ENCODE measurements at regions not wholly inside any gene's neighbourhood (a gene's known extent, or its start where the extent isn't known, plus 50 kb on each side); places are given as distances from the start of the nearest gene placed in this dataset.

DNA sequence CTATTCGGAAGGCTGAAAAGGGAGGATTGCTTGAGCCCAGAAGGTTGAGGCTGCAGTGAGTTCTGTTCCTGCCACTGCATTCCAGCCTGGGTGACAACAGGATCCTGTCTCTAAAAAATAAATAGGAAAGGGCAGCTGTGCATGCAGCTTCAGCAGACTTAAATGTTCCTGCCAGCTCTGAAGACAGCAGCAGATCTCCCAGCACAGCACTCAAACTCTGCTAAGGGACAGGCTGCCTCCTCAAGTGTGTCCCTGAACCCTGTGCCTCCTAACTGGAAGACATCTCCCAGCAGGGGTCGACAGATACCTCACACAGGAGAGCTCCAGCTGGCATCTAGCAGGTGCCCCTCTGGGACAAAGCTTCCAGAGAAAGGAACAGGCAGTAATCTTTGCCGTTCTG, 117.9 kb downstream of the CXCL12 start (continued):
- TF ChIP-seq, protein P1, sequence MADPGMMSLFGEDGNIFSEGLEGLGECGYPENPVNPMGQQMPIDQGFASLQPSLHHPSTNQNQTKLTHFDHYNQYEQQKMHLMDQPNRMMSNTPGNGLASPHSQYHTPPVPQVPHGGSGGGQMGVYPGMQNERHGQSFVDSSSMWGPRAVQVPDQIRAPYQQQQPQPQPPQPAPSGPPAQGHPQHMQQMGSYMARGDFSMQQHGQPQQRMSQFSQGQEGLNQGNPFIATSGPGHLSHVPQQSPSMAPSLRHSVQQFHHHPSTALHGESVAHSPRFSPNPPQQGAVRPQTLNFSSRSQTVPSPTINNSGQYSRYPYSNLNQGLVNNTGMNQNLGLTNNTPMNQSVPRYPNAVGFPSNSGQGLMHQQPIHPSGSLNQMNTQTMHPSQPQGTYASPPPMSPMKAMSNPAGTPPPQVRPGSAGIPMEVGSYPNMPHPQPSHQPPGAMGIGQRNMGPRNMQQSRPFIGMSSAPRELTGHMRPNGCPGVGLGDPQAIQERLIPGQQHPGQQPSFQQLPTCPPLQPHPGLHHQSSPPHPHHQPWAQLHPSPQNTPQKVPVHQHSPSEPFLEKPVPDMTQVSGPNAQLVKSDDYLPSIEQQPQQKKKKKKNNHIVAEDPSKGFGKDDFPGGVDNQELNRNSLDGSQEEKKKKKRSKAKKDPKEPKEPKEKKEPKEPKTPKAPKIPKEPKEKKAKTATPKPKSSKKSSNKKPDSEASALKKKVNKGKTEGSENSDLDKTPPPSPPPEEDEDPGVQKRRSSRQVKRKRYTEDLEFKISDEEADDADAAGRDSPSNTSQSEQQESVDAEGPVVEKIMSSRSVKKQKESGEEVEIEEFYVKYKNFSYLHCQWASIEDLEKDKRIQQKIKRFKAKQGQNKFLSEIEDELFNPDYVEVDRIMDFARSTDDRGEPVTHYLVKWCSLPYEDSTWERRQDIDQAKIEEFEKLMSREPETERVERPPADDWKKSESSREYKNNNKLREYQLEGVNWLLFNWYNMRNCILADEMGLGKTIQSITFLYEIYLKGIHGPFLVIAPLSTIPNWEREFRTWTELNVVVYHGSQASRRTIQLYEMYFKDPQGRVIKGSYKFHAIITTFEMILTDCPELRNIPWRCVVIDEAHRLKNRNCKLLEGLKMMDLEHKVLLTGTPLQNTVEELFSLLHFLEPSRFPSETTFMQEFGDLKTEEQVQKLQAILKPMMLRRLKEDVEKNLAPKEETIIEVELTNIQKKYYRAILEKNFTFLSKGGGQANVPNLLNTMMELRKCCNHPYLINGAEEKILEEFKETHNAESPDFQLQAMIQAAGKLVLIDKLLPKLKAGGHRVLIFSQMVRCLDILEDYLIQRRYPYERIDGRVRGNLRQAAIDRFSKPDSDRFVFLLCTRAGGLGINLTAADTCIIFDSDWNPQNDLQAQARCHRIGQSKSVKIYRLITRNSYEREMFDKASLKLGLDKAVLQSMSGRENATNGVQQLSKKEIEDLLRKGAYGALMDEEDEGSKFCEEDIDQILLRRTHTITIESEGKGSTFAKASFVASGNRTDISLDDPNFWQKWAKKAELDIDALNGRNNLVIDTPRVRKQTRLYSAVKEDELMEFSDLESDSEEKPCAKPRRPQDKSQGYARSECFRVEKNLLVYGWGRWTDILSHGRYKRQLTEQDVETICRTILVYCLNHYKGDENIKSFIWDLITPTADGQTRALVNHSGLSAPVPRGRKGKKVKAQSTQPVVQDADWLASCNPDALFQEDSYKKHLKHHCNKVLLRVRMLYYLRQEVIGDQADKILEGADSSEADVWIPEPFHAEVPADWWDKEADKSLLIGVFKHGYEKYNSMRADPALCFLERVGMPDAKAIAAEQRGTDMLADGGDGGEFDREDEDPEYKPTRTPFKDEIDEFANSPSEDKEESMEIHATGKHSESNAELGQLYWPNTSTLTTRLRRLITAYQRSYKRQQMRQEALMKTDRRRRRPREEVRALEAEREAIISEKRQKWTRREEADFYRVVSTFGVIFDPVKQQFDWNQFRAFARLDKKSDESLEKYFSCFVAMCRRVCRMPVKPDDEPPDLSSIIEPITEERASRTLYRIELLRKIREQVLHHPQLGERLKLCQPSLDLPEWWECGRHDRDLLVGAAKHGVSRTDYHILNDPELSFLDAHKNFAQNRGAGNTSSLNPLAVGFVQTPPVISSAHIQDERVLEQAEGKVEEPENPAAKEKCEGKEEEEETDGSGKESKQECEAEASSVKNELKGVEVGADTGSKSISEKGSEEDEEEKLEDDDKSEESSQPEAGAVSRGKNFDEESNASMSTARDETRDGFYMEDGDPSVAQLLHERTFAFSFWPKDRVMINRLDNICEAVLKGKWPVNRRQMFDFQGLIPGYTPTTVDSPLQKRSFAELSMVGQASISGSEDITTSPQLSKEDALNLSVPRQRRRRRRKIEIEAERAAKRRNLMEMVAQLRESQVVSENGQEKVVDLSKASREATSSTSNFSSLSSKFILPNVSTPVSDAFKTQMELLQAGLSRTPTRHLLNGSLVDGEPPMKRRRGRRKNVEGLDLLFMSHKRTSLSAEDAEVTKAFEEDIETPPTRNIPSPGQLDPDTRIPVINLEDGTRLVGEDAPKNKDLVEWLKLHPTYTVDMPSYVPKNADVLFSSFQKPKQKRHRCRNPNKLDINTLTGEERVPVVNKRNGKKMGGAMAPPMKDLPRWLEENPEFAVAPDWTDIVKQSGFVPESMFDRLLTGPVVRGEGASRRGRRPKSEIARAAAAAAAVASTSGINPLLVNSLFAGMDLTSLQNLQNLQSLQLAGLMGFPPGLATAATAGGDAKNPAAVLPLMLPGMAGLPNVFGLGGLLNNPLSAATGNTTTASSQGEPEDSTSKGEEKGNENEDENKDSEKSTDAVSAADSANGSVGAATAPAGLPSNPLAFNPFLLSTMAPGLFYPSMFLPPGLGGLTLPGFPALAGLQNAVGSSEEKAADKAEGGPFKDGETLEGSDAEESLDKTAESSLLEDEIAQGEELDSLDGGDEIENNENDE (IDR thresholded peaks at IDR 0.05; ENCODE audit: insufficient replicate concordance, low read length), result no peak
- TF ChIP-seq KDM1A (IDR thresholded peaks at IDR 0.05; ENCODE audit: borderline replicate concordance, low read length) (no peak), CREB1 (IDR thresholded peaks at IDR 0.05) (no peak), HDAC6 (IDR thresholded peaks at IDR 0.05; ENCODE audit: low read depth, low read length) (no peak), MAFK (IDR thresholded peaks at IDR 0.05; ENCODE audit: low read depth, low read length) (no peak)
- TF ChIP-seq, protein P2, sequence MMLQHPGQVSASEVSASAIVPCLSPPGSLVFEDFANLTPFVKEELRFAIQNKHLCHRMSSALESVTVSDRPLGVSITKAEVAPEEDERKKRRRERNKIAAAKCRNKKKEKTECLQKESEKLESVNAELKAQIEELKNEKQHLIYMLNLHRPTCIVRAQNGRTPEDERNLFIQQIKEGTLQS (IDR thresholded peaks at IDR 0.05; ENCODE audit: insufficient read depth, low read depth, low read length), result no peak

Data from H1 (cell line).